OCI-LY3 (cell line): ENCODE measurements at regions not wholly inside any gene's neighbourhood (a gene's known extent, or its start where the extent isn't known, plus 50 kb on each side); places are given as distances from the start of the nearest gene placed in this dataset.

Source experiments
- H2AFZ ChIP-seq: fragments of 200-600, 300-600 bp; shearing (Covaris generic); 2 replicates; pipeline ENCODE4 v1.6.0; 2014; ENCODE audit warnings: antibody characterized with exemption, low read depth, low read length
- H3K27ac ChIP-seq: fragments of 200-600, 300-600 bp; sonication (generic); 2 replicates; pipeline ENCODE4 v1.5.1; 2014; ENCODE audit warnings: mild to moderate bottlenecking, low read length, moderate library complexity, mixed read lengths
- H3K27me3 ChIP-seq: fragments of 200-600, 300-600 bp; sonication (generic); 2 replicates; pipeline ENCODE4 v1.6.1; 2014; ENCODE audit warnings: low read depth, low read length, mixed read lengths
- H3K36me3 ChIP-seq: fragments of 200-600, 300-600 bp; sonication (generic); replicated peaks from 2 replicates; pipeline ENCODE3; 2014; ENCODE audit warnings: low read depth, low read length, mixed read lengths
- H3K4me1 ChIP-seq: fragments of 300-600, 200-600 bp; sonication (generic); 2 replicates; pipeline ENCODE4 v1.6.1; 2014; ENCODE audit warnings: low read length, mixed read lengths
- H3K4me2 ChIP-seq: fragments of 200-600, 300-600 bp; sonication (generic); 2 replicates; pipeline ENCODE4 v1.6.1; 2014; ENCODE audit warnings: low read length, mixed read lengths
- H3K4me3 ChIP-seq: fragments of 300-600, 200-600 bp; sonication (generic); 2 replicates; pipeline ENCODE4 v1.5.1; 2014; ENCODE audit warnings: antibody characterized with exemption, mild to moderate bottlenecking, low read length, moderate library complexity
- H3K79me2 ChIP-seq: fragments of 300-600, 200-600 bp; shearing (Covaris generic); 2 replicates; pipeline ENCODE4 v1.6.1; 2014; ENCODE audit warnings: mild to moderate bottlenecking, low read length, mixed read lengths
- H3K9ac ChIP-seq: fragments of 300-600, 200-600 bp; shearing (Covaris generic); 2 replicates; pipeline ENCODE4 v1.6.0; 2014; ENCODE audit warnings: mild to moderate bottlenecking, low read length, moderate library complexity
- H3K9me3 ChIP-seq: fragments of 200-600, 300-600 bp; shearing (Covaris generic); 2 replicates; pipeline ENCODE4 v1.6.1; 2014; ENCODE audit warnings: low read length, mixed read lengths; ENCODE audit not compliant: insufficient read depth
- H4K20me1 ChIP-seq: fragments of 200-600, 300-600 bp; sonication (generic); 2 replicates; pipeline ENCODE4 v1.6.1; 2016; ENCODE audit warnings: low read length, mixed read lengths; ENCODE audit not compliant: insufficient read depth
- EZH2phosphoT487 ChIP-seq: fragments of 200-600 bp; shearing (Covaris generic); IDR thresholded peaks from 2 replicates; pipeline ENCODE4 v1.6.1; 2018; ENCODE audit warnings: antibody characterized with exemption, mixed run types, low read depth
- TF ChIP-seq, protein P1 (sequence below): fragments of 200-600, 300-600 bp; sonication (generic); IDR thresholded peaks from 2 replicates; pipeline ENCODE4 v1.5.1; 2014; ENCODE audit warnings: antibody characterized with exemption, low read length, low read depth

GRCh38 chr3:132963786-132964185, 74.4 kb upstream of the TMEM108 start:
- H3K4me2 ChIP-seq = no peak overlapping the region
- H3K9me3 ChIP-seq = no peaks in the 10 kb centered on the region
- H3K36me3 ChIP-seq = no peaks in the 10 kb centered on the region
- no peaks in the 10 kb centered on the region for H3K4me1 ChIP-seq
- H3K79me2 ChIP-seq = no peaks in the 10 kb centered on the region
- no peak overlapping the region for H3K27ac ChIP-seq
- no peak overlapping the region for H2AFZ ChIP-seq
- H3K9ac ChIP-seq = no peak overlapping the region
- H3K27me3 ChIP-seq = no peaks in the 10 kb centered on the region
- H4K20me1 ChIP-seq = no peaks in the 10 kb centered on the region
- H3K4me3 ChIP-seq = no peak overlapping the region
- TF ChIP-seq, protein P1, sequence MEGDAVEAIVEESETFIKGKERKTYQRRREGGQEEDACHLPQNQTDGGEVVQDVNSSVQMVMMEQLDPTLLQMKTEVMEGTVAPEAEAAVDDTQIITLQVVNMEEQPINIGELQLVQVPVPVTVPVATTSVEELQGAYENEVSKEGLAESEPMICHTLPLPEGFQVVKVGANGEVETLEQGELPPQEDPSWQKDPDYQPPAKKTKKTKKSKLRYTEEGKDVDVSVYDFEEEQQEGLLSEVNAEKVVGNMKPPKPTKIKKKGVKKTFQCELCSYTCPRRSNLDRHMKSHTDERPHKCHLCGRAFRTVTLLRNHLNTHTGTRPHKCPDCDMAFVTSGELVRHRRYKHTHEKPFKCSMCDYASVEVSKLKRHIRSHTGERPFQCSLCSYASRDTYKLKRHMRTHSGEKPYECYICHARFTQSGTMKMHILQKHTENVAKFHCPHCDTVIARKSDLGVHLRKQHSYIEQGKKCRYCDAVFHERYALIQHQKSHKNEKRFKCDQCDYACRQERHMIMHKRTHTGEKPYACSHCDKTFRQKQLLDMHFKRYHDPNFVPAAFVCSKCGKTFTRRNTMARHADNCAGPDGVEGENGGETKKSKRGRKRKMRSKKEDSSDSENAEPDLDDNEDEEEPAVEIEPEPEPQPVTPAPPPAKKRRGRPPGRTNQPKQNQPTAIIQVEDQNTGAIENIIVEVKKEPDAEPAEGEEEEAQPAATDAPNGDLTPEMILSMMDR = no peak
- no peak for TF ChIP-seq EZH2phosphoT487

DNA sequence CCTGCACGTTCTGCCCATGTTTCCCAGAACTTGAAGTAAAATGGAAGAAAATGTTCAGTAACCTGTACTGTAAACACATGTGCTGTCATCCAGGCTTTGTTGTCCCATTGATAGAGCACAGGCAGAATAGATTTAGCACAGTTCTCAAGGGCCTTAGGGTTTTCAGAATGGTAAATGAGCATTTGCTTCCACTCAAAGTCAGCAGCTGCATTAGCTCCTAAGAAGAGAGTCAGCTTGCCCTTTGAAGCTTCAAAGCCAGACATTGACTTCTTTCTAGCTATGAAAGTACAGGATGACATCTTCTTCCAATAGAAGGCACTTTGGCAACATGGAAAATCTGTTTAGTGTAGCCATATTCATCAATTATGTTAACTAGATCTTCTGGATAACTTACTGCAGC, 76.2 kb upstream of the TMEM108 start:
- H3K27ac ChIP-seq = no peak overlapping the region
- H3K27me3 ChIP-seq = no peaks in the 10 kb centered on the region
- H3K4me3 ChIP-seq = no peak overlapping the region
- no peak overlapping the region for H3K4me2 ChIP-seq
- H2AFZ ChIP-seq = no peak overlapping the region
- TF ChIP-seq, protein P1 = no peak
- no peak for TF ChIP-seq EZH2phosphoT487
- H3K9me3 ChIP-seq = no peaks in the 10 kb centered on the region
- no peaks in the 10 kb centered on the region for H4K20me1 ChIP-seq
- H3K79me2 ChIP-seq = no peaks in the 10 kb centered on the region
- H3K9ac ChIP-seq = no peak overlapping the region
- no peaks in the 10 kb centered on the region for H3K4me1 ChIP-seq
- no peaks in the 10 kb centered on the region for H3K36me3 ChIP-seq

- H3K4me3 ChIP-seq = no peak overlapping the region
- no peaks in the 10 kb centered on the region for H4K20me1 ChIP-seq
- H3K9ac ChIP-seq = no peak overlapping the region
- no peak overlapping the region for H3K27ac ChIP-seq
- no peaks in the 10 kb centered on the region for H3K79me2 ChIP-seq
- TF ChIP-seq, protein P1 = no peak
- TF ChIP-seq EZH2phosphoT487 = no peak
- no peak overlapping the region for H3K4me2 ChIP-seq
- H3K27me3 ChIP-seq = no peaks in the 10 kb centered on the region
- H3K4me1 ChIP-seq = no peaks in the 10 kb centered on the region
- no peak overlapping the region for H2AFZ ChIP-seq
- H3K36me3 ChIP-seq = no peaks in the 10 kb centered on the region
- no peaks in the 10 kb centered on the region for H3K9me3 ChIP-seq
Observed at GRCh38 chr3:132953683-132954082, 84.5 kb upstream of the TMEM108 start.

DNA sequence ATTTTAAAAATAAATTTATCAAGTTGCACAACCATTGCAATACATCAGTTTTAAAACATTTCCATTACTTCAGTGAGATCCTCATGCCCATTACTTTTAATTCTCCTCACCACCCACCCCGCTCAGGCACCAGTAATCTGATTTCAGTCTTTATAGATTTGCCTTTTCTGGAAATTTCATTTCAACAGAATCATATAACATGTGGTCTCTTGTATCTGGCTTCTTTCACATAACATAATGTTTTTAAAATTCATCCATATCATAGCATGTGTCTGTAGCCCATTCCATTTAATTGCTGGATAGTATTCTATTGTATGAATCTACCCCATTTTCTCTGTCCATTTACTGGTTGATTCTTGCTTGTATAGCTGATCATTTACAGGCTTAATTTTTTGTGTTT, 110.3 kb upstream of the TMEM108 start:
- Histone ChIP-seq H3K36me3 (no peaks in the 10 kb centered on the region), H3K9ac (no peak overlapping the region), H3K9me3 (no peaks in the 10 kb centered on the region), H2AFZ (no peak overlapping the region), H3K27me3 (peaks cover 20% of the 10 kb centered on the region; the same call in 1 of the 2 replicates), H3K4me2 (no peak overlapping the region), H3K4me3 (no peak overlapping the region), H3K79me2 (no peaks in the 10 kb centered on the region), H3K27ac (no peak overlapping the region), H3K4me1 (no peaks in the 10 kb centered on the region), H4K20me1 (no peaks in the 10 kb centered on the region)
- no peak for TF ChIP-seq EZH2phosphoT487
- TF ChIP-seq, protein P1 = no peak
